HG02938 (cell line): ENCODE measurements at regions not wholly inside any gene's neighbourhood (a gene's known extent, or its start where the extent isn't known, plus 50 kb on each side); places are given as distances from the start of the nearest gene placed in this dataset.
"Not testable (repeated sequence)": the region's sequence is repeated elsewhere in the genome, so short reads cannot be mapped to it uniquely, and the experiment has no call there.

Experiments used
- ATAC-seq: cut with Tn5 transposase; IDR thresholded peaks from one replicate; pipeline ENCODE4 v1.9.1; 2021; ENCODE audit warnings: mild to moderate bottlenecking, moderate library complexity; ENCODE audit not compliant: unreplicated experiment

- not testable (repeated sequence) for ATAC-seq
Observed at GRCh38 chr1:143905214-143906179, 66.3 kb downstream of the FAM72C start.

GRCh38 chr1:143904622-143904979, 67.2 kb downstream of the FAM72C start:
- ATAC-seq = not testable (repeated sequence)

- not testable (repeated sequence) for ATAC-seq
Observed at GRCh38 chr1:143903899-143904621, 67.7 kb downstream of the FAM72C start.

GRCh38 chr1:143896377-143896776, 75.4 kb downstream of the FAM72C start:
- ATAC-seq = not testable (repeated sequence)

- ATAC-seq = peak; percentile 89
Observed at GRCh38 chr1:143884932-143885574, 86.7 kb downstream of the FAM72C start.

- ATAC-seq = peak; percentile 90
Observed at GRCh38 chr1:143884532-143884931, 87.3 kb downstream of the FAM72C start.

- not testable (repeated sequence) for ATAC-seq
Observed at GRCh38 chr1:143879757-143880536, 91.8 kb downstream of the FAM72C start.

GRCh38 chr1:143875947-143876346, 95.8 kb downstream of the FAM72C start:
- ATAC-seq = not testable (repeated sequence)

DNA sequence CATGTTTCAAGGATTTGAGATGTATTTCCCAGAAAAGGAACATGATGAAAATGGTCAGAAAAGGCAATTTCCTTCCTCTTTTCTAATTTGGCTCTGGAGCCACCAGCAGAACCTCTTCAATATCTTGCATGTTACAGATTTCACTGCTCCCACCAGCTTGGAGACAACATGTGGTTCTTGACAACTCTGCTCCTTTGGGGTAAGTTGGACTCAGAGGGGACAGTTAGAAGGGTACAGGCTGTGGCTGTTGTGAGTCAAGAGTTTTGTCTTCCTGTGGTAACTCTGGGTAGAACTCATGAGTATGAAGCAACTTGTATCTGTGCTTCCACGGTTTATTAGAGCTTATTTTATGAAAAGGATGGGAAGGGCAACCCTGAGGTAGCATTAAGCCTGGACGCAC, 97.2 kb downstream of the FAM72C start:
- ATAC-seq = not testable (repeated sequence)

DNA sequence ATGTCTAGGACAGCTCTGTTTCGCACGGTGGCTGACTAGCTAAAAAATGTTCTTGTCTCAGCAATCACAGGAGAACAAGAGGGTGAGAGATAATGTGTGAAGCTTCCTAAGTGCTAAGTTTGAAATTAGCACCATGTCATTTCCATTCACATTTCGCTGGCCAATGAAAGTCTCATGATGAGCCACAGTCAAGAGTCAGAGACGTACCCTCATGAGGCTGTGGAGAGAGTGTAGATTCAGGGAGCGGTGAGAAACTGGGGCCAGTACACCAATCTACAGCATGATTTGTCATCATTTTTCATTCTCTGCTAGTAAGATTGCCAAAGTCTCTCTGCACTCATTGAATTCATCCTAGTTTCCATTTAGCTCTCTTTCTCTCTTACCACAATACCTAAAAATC, 98.1 kb downstream of the FAM72C start:
- ATAC-seq = not testable (repeated sequence)

GRCh38 chr1:143870388-143870787, 101.4 kb downstream of the FAM72C start:
- ATAC-seq = not testable (repeated sequence)

- not testable (repeated sequence) for ATAC-seq
Observed at GRCh38 chr1:143867590-143868220, 104.1 kb downstream of the FAM72C start.

GRCh38 chr1:143863901-143864520, 107.8 kb downstream of the FAM72C start:
- ATAC-seq = peak; percentile 88

DNA sequence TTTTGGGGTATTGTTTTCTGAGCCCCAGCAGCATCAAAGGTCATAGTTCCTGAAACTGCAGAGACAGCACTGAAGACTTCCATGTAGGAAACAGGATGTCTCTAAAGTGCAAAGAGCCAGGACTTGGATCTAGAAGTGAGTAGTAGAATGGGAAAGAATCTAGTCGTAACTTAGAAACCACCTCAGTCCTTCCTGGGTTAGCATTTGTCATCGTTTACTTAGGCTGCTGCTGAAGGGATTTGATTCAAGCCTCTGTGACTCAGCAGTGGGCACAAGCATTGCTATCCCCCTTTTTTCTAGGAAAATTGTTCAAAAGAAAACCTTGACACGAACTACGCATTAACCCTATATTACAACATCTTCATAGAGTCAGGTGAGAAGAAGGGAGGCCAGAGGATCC, 109.1 kb downstream of the FAM72C start:
- not testable (repeated sequence) for ATAC-seq

DNA sequence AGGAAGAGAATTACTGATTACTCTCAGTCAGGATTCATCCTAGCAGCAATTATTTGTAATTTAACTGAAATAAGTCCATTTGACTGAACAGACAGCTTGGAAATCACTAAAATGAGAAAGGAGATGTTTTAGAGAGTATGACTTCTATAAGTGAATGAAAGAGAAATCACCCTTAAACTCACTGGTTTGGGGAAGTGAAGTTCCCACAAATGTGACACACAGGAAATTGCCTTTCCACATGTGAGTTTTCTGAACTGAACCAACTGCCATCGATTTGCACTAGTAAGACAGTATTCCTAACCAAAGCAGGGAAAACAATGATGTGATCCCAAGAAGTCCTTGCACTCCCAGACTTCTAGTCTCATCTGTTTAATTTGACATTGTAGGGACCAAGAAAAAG, 110.5 kb downstream of the FAM72C start:
- ATAC-seq = not testable (repeated sequence)

DNA sequence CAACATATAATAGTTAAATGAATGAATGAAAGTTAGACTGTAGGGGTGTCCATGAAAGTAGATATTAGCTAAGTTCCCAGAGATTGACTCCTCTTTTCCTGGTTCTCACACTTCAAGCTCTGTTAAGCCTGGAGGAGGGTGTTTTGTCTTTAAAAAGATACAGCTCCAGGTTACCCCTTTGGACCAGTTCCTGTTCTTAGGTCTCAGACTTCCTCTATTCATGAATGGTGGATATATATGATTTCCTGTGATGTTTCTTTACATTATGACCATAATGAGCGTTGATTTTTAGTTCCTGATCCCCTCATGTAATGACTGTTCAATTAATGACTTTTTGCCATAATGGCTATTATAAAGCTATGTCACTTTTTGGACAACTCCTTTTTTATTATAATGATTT, 115.9 kb downstream of the FAM72C start:
- ATAC-seq = not testable (repeated sequence)

GRCh38 chr1:143854069-143854468, 117.7 kb downstream of the FAM72C start:
- not testable (repeated sequence) for ATAC-seq

- ATAC-seq = not testable (repeated sequence)
Observed at GRCh38 chr1:143850637-143851036, 121.1 kb downstream of the FAM72C start.

- ATAC-seq = not testable (repeated sequence)
Observed at GRCh38 chr1:143848859-143849258, 122.9 kb downstream of the FAM72C start.
